Stimulated activated naive CD4-positive, alpha-beta T cell treated with Interleukin-2 at 50 U/mL for 16 hours (primary cell): ENCODE measurements at regions not wholly inside any gene's neighbourhood (a gene's known extent, or its start where the extent isn't known, plus 50 kb on each side); places are given as distances from the start of the nearest gene placed in this dataset.
"Not testable (repeated sequence)": the region's sequence is repeated elsewhere in the genome, so short reads cannot be mapped to it uniquely, and the experiment has no call there.

ENCODE experiments used
- DNase-seq: peaks from one replicate; lab custom pipeline; 2025; lab: John Stamatoyannopoulos, UW

DNA sequence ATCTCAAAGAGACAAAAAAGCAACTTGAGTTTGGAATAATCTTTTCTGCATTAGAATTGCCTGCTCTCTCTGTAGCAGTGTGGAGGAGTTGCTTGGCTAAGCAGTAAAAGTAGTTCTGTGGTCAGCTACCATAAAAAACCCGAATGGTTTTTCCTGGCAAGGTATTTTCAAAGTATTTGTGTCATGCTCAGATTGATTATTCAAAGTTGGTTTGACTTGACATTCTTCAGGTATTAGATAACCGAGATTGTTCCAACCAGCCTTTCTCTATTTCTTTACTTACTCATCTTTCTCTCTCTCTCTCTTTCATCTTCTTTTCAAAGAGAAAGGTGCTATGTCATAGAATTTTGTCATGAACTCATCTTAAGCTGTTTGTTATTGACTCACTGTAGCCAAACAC, 404.9 kb downstream of the CPS1 start:
- DNase-seq: no peak

- no peak for DNase-seq
Measured at GRCh38 chr2:210963386-210963785, 407.0 kb downstream of the CPS1 start.

DNA sequence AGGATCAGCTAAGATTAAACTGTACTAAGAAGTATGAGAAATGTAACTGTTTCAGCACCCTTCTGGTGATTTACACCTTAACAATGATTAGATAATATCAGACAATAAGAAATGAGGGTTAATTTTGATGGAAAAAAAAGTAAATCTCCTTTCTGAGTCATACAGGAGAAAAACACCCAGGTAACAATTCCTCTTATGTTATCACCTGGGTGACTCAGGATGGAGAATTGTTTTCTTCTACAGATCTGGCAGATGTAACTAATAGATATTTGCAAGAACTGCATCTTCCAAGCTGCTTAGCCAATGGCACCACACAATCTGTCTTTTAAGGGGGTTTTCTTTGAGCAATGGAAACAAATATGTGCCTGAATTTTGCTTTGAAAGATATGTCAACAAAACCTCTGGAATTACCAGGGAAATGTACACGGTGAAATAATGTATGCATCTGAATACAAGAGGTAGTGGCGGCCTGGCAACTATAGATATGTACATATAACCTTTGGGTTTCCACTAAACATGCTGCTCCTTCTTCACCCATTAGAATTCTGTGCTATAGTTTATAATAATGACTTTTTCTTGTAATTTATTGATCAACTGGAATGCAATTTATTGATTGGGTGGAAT, 407.9 kb downstream of the CPS1 start:
- DNase-seq: no peak

GRCh38 chr2:210965472-210965871, 409.1 kb downstream of the CPS1 start:
- DNase-seq: no peak

- no peak for DNase-seq
Measured at GRCh38 chr2:210966330-210966729, 409.9 kb downstream of the CPS1 start.

DNA sequence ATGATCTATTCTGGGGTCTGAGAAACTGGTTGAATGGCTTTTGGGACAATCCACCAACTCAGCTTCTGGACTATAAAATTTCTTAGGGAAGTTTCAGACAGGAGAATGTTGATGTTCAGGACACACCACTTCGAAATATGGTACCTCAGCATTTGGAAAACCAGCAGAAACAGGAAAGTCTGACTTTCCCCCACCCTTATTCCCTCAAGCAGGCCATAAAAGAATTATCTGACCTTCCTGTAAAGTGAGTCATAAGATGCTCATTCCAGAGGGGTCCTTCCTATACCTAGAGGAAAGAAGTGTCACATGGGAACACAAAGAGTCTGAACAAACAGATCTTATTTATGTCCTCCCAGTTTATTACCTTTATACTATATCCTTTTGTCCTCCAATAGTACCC, 415.0 kb downstream of the CPS1 start:
- no peak for DNase-seq

- not testable (repeated sequence) for DNase-seq
Measured at GRCh38 chr2:210986806-210987205, 430.4 kb downstream of the CPS1 start.

GRCh38 chr2:210991107-210991506, 434.7 kb downstream of the CPS1 start:
- DNase-seq: no peak

GRCh38 chr2:210994104-210994503, 437.7 kb downstream of the CPS1 start:
- no peak for DNase-seq

- no peak for DNase-seq
Measured at GRCh38 chr2:210997373-210997772, 441.0 kb downstream of the CPS1 start.

DNA sequence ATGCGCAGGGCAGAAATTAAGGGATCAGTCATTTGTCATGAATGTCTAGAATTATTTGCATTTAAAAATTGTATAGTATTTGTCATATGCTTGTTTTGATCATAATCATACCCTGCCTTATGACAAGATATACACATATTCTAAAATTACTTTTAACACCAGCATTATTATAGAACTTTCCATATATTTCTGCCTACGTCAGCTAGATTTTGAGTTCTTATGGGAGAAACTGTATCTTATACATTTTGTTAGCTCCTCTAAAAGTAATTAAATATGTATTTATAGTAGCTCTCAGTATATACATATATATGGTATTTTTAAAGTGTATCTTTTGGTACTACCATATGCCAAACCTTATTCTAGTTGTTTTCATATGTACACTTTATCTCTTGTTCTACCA, 441.9 kb downstream of the CPS1 start:
- no peak for DNase-seq

GRCh38 chr2:211014376-211014775, 458.0 kb downstream of the CPS1 start:
- DNase-seq: no peak

GRCh38 chr2:211014906-211015305, 458.5 kb downstream of the CPS1 start:
- no peak for DNase-seq

GRCh38 chr2:211025089-211025488, 468.7 kb downstream of the CPS1 start:
- not testable (repeated sequence) for DNase-seq

GRCh38 chr2:211026109-211026508, 469.7 kb downstream of the CPS1 start:
- DNase-seq: no peak

GRCh38 chr2:211027976-211028375, 471.6 kb downstream of the CPS1 start:
- DNase-seq: no peak

- DNase-seq: no peak
Measured at GRCh38 chr2:211033765-211034164, 477.4 kb downstream of the CPS1 start.

GRCh38 chr2:211035548-211036185, 479.3 kb downstream of the CPS1 start:
- no peak for DNase-seq

GRCh38 chr2:211045025-211045424, 488.6 kb downstream of the CPS1 start:
- no peak for DNase-seq

DNA sequence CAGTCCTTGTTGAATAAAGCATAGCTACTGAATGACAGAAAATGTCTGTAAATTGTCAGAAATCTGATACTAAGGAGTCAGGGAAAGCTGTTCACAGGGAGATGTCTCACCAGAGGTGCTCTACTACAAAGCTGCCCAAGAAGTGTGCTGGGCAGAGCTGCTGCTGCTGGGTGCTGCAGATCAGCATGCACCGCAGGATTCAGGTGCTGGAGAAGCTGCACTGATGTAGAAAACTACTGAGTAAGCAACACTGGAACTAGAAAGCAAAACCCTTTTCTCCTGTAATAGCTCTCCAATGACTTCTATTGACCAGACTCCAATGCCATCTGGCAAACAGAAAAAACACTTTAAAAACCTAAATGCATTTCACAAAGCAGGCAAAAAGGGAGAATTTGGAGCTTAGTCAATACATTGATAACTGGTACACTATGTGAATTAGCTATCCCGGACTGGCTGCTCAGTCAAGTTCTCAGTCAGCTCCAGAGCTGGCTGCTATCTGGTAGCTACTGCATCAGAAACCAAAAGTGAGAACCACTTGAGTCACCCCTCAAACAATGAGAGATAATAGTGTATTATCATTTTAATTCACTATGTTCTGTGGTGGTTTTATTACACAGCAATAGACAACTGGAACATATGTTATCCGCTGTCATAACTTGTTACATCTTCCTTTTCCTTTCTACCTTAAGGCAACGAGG, 493.1 kb downstream of the CPS1 start:
- DNase-seq: no peak

DNA sequence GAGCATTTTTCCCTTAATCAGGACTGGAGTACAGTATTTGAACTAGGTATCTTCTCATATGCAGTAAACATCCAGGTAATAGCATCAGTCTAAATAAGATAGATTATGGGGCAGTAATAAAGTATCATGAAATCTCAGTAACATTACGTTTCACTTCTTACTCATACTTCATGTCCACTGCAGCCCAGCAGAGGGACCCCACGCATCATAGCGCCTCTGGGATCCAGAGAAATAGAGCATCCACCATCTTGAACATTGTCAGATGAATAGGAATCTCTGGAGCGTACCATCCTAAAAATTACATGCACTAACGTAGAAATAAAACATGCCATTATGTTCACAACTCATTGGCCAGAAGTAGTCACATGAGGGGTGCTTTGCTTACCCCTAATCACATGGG, 499.0 kb downstream of the CPS1 start:
- no peak for DNase-seq

DNA sequence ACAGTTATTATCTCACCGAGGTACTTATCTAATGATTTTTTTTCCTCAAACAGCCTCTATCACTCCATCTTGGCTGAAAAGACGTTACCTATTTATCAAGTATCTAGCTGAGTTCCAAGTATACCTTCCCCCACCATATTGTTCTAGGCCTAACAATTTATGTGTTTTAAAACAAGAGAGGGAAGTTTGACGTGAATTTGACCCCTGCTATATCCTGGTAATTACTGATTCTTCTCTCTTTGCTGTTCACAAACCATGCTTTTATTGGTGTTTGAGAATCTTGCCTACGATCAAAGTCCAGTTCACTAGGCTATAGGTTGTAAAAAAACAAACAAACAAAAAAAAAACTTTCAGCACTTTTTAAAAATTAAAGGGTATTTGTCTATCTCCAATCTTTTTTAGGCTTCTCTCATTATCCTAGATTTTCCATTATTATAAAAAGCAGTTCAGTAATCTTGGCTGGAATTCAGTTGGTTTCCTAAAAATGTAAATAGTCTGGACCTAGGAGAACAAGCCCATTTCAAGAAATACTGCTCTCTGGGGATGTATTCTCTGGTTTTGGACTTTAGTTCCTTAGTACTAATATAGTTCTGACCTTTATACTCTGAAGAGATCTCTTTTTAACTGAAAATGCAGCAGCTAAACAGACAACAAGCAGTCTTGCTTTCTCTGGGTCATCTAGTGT, 505.4 kb downstream of the CPS1 start:
- no peak for DNase-seq

- no peak for DNase-seq
Measured at GRCh38 chr2:211062297-211062612, 505.9 kb downstream of the CPS1 start.
